NCI-H226 (cell line): ENCODE measurements at regions not wholly inside any gene's neighbourhood (a gene's known extent, or its start where the extent isn't known, plus 50 kb on each side); places are given as distances from the start of the nearest gene placed in this dataset.

Experiments
- DNase-seq: peaks from one replicate; pipeline ENCODE4 v3.0.0-alpha.2; 2015

DNA sequence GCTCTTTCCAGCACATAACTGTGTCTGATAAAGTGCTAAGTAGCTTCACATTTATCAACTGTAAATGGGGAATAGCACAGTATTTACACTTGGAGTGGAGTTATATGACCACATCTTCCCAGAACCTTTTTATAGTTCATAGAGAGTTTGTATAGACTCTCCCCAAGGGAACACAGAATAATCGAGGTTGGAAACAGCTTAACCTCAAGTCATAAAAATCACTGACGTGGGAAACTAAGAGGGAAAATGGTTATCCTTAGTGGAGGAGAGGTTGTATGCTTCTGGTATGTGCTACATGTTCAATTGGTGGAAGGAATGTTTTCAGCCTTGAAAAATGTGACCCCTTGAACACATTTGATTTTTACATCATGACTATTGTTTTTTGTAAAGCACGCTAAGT lies 167.9 kb upstream of the KIAA1217 start:
- no peak for DNase-seq

DNA sequence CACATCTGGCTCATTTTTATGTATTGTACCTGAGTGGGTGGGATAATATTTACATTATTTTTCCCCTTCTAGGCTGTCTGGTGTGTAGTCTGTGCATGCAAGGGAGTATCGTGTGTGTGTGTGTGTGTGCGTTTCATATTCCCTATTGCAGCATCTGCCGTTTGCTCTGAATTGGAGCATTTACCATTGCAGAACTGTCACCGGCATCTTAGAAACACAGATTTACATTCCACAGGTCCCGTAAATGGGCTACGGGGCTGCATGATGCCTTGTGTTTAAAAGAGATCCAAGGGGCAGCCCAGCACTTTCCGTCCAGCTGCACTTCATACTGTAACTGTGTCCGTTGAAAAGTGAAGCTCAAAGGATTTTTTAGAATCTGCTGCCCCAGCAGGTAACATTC lies 167.1 kb upstream of the KIAA1217 start:
- DNase-seq, result no peak

DNA sequence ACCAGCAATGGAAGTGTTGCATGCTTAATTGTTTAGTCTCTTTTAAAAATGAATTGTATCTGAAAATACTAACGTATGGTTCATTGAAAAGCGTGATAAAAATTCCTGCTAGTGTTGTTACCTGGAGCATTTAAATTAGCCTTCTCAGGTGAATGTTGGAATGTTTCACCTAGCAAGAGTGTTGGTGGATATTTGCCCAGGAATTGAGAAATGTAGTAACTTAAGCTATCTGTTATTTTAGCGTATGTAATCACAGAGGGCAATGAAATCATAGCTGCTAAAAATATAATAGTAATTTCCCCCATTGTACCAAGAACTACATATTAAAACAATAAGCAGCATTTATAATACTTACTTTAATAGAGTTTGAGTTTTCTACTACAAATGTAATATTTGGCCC lies 166.1 kb upstream of the KIAA1217 start:
- DNase-seq, result no peak

DNA sequence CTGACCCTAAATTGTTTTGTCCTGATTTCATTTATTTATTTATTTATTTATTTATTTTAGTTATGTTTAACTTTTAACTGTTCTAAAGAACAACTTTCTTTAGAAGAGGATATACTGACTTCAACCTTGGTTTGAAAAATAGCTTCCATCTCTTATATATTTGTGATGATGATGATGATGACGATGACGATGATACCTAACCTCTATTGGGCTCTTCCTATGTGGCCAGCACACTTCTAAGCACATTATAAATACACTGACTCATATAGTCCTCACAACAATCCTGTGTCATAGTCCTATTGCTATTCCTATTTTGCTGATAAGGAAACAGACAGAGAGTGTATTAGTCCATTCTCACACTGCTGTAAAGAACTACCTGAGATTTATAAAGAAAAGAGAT lies 162.9 kb upstream of the KIAA1217 start:
- no peak for DNase-seq

DNA sequence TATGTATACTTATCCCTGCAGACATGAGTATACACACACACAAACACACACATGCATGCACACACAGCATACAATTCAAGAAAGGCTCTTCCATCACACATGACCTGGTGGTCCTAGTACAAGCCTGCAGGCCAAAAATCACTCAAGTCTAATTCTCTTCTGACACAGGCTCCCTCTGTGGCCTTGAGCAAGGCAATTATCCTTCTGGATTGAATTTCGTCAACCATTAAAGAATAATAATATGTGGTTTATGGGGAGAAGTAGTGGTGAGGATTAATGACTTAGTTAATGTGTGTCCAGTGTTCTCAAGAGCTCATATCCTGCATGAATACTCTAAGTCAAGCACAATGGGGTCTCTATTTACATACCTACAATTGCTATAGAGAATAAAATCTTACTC lies 161.8 kb upstream of the KIAA1217 start:
- DNase-seq, result no peak

DNA sequence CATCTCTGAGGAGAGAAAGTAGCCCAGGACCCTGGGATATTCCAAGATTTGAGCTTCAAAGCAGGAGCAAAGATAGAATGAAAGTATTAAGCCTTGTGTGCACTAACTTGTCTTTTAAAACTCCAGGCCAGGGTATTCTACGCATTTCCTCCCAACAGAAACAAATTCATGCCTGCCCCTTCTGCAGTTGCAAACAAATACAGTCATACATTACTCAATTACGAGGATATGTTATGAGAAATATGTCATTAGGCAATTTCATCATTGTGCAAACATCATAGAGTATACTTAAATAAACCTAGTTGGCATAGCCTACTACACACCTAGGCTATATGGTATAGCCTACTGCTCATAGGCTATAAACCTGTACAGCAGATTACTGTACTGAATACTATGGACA lies 154.5 kb upstream of the KIAA1217 start:
- DNase-seq, result no peak

DNA sequence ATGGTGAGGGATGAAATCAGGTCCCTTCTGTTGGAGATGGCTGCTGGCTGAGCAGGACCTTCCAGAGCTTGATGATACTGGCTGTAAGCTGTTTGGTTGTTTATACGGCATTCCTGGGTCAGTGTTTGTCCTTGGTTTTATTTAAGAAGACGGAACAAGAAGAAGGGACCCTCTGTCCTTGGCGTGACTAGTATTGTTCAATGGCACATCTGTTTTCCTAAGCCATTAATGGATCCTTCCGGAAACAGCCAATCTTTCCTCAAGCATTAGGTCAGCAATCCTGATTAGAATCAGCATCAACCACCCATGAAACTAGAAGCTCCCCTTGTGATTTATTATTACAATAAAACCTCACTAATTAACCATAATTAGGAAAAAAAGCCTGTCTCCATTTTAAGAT lies 128.7 kb upstream of the KIAA1217 start:
- no peak for DNase-seq

DNA sequence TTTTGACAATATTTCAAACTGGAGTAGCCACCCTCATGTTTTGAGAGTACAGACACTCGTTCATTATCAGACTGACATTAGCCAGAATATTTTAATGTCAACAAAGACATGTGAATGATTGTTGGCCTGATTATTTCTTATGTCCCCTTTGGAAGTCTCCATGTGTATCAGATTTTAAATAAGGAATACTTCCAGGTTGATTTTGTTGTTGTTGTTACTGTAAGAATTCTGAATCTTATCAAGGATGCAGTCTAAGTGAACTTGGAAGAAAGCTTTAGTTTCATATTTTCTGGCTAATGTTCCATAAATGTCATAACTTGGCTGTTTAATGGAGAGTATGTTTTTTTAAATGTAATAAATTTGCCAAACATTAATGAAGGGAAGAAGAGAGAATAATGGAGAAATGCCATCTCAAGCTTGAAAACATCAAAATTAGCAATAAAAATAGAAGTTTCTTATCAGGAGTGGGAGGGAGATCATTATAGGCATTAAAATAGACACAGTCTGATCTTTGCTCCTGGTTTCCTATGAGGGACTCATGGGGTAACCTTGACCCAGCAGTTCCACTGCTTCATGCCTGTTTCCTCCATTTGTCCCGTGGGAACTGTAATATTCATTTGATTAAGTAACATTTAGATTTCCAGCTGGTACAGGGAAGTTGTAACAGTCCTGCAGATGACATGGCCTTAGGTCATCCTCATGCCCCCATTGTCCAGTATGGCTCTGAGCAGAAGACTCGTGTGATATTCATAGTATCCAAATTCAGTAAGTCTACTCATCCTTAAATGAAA lies 122.4 kb upstream of the KIAA1217 start:
- DNase-seq, result no peak

DNA sequence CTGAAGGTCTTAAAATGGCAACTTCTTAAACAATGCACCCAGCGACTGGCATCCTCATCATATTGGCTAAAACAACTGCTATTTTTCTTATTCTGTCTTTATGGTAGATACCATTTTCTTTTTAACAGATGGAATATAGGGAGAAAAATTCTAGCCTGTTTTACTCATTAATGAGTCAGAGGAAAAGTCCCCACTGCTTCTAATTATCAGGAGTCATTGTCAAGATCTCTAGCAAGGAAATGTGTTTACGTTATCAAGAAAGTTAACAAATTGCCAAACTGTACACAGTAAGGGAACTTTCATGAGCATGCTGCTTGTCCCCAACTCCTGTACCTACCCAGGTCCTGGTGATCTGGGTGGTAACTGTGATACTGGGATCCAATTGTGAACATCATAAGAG lies 117.7 kb upstream of the KIAA1217 start:
- DNase-seq, result no peak

DNA sequence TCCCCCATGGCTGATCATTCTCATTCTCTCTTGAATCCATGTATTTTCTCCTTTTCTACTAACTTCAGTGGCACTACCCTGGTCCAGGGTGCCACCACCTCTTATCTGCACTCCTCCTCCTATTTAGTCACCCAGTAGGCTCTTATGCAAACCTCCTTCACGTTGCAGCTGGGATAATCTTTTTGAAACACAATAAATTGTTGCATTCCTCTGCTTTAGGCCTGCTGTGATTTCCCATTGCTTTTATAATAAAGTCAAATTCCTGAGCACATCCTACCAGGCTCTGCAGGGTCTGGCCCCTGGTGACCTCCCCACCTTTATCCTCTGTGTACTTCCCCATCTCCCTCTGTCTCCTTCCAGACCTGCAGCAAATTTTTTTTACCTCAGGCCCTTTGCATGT lies 112.7 kb upstream of the KIAA1217 start:
- no peak for DNase-seq

DNA sequence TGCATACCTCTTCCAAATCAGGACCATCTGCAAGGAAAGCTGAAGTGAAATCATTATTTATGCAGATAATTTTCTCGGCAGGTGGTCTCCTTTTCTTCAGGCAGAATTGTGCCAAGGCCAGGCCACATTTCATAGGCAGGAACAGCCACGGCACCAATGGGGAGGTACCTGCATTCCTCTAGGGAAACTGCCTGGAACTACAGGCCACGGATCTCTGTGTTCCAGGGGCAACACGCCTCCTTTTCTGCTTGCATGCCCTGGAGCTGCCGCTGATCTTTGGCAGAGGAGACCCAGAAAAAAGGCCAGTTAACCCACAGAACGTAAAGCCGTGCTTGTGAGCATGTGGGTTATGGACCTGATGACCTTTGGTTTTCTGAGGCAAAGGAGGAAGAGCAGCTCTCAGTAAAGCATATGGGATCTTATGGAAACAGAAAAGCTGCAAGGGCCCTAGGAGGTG lies 111.2 kb upstream of the KIAA1217 start:
- no peak for DNase-seq

DNA sequence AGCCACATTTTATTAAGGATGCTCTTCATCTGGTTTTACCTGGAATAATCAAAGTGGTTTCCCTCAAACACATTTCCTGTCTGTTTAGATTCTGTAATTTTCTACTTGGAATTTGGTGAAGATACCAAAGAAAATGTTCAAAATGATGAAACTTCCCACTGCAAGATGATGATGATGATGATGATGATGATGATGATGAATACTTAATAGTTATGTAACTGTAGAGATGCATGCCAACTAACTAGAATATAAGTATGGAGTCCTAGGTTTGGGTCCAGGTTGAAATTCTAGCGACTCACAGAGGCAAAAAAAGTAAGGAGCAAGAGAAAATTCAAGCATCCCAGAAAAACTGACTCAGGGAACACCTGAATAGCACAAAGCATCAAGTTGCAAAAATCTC lies 104.0 kb upstream of the KIAA1217 start:
- no peak for DNase-seq

DNA sequence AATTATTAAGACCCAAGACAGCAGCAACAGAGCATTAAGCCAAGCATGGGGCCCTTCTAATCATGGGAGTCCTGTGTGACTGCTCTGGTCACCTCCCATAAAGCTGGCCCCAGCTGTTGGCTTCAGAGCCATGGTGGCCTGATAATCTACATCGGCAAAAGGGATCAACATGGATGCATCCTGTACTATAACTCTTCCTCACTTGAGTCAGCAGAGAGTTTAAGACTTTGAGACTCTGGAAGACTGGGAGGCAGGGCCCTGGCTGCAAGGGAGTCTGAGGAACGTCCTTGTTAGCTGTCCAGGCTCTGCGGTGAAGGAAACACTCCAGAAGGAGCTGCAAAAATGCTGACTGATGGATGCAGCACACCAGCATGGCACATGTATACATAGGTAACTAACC lies 95.0 kb upstream of the KIAA1217 start:
- DNase-seq, result no peak

DNA sequence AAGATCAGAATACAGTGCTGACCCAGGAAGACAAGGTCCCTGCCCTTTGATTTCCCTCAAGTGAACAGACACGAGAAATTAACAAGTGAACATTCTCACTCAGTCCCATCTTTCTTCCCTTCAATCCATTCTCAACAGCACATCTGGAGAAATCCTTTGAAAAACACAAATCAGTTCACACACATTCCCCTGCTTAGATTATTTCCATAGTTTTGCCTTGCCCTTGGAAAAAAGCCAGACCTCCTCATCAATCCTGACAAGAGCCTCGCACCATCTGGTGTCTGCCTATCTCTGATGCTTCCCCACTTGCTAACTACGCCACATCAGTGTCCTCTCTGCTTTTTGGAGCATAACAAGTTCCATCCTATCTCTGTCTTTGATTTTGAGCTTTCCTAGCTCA lies 94.4 kb upstream of the KIAA1217 start:
- no peak for DNase-seq

DNA sequence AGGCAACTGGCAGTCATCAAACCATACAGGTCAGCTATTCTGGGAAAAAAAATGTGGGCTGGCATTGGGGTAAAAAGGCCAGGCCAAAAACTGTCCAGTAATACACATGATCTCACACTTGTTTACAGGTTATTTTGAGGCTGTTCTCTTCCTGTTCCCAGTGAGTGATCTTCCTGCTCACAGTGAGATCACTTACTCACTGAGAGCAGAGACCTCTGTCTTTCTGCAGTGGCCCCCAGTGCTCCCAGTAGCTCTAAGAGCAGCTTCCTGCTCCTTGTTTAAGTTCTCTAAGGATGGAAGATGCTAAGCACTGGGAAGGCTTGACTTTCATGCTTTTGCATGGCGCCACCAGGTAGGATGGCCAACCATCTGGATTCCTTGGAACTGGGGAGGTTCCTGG lies 93.5 kb upstream of the KIAA1217 start:
- no peak for DNase-seq

DNA sequence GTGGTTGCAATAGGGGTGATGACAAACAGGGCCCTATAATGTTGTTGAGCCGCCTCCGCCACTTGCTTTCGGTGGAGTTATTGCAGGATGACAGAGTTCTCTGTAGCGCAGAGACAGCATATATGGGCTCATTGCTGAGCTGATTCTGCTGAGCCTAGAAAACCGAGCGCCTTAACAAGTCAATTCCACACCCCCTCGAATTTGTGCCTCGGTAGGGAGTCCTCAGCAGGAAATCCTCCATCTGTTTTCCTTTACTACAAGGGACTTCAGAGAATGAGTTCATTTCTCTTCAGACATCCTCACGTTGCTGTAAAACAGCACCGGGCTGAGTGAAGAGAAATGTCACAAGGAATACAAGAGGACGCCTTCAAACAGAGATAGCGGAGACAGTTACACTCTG lies 90.7 kb upstream of the KIAA1217 start:
- no peak for DNase-seq

DNA sequence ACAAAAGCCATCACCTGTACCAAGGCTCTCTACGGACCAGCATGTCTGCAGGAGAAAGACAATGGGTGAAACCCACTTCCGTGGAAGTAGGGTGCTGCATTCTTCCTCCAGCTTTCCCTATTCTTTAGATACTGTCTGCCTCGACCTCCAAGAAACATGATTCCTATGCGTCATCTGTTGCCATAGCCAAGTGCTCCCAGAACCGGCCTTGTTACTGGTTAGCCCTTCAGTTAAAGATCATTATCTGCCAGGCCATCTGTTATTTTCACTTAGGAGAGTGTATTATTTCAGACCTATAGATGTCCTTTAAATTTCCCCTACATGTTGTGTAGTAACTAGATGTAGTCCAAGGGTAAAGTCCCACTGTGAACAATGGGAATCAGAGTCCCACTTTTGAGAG lies 89.0 kb upstream of the KIAA1217 start:
- DNase-seq, result no peak

DNA sequence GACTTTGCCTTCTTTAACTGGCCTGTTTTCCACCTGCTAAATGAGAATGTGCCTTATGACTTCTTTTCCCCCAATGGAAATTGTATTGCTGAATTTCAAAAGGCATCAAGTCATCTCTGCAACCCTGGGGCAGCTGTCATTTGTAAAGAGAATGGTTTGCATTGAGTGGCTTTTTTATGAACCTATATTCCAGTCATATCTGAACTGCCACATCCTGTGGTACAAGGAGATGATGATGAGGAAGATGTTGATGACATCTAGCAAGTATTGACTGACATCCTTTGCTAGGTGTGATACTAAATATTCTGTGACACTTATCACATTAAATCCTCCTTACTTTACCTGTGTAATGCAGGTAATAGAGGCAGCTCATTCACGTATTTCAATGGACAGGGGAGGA lies 88.3 kb upstream of the KIAA1217 start:
- DNase-seq, result no peak

DNA sequence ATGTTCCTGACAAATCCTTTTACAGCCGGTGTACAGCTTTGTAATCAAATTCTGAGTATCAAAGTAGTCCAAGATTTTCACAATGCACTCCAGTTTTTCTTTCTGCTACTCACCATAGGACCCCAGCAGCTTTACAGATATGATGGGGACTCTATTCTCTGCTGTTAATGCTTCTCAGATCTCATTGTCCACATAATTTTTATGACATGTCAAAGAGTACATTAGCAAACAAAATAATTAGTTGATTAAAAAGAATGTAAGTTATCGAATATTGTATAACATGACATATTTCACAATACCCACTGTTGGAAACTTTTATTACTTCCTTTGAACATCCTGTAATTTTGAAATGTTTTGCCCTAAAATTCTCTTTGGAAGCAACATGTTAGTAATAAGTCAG lies 81.4 kb upstream of the KIAA1217 start:
- DNase-seq, result no peak

DNA sequence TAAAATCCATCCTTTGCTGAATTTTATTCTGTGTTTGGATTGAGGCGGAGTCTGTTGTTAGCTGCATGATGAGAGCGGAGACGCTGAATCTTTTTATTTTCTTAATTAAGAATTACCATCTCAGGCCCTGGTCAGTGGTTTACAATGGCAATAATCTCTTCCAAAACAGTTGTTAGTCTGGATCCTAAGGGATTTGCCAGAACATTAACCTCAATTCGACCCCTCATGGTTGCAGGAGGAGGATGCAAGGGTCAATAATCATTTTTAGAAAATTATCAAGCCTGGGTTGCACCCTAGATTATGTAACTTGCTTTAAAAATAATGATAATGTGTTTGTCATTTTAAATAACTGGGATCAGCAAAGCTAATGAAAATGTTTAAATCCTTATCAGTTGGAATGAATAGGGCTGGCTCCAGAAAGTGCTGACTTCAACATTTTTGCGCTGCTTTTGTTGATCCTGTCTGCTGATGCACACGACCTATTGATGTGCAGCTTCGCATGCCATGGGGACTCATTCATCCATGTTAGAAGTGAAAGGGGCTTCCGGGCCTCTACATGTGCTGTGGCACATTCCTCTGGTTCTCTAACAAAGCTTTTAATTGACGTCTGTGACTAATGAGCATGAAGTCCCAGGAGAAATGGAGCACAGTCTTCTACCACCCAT lies 80.7 kb upstream of the KIAA1217 start:
- no peak for DNase-seq

DNA sequence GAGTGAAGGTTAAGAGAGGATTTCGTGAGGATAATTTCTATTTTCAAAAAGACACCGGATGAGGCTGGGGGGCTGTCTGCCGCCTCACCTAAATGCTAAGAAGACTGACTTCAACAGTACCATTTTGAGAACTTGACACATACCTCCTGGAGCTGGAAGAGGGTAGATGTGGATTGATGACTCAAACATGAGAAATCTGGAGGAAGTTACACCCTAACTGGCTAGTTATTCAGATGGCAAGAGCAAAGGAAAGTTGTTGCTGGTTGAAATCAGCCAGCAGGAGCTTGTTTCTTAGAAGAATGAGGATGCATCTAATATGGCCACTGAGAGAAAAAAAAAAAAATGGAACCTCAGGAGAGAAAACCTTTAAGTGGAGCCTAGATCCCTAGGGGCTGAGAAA lies 76.2 kb upstream of the KIAA1217 start:
- peak; percentile 17 for DNase-seq

DNA sequence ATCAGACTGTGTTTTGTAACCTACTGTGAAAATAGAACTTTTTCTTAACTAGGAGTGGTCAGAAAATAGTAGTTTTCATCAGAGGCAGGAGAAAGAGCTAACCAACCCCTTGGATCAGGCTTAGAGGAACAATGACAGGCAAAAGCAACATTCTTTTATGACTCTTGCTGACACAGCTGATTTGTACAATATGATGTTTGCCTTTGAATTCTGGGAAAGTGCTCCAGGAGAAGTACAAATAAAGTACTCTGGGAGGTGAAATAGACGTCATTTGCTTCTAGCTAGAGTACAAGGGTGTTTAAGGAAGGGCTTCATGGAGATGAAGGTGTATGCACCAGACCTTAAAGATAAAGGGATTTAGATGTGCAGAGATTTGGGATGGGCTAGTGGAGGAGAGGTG lies 75.1 kb upstream of the KIAA1217 start:
- DNase-seq, result no peak

DNA sequence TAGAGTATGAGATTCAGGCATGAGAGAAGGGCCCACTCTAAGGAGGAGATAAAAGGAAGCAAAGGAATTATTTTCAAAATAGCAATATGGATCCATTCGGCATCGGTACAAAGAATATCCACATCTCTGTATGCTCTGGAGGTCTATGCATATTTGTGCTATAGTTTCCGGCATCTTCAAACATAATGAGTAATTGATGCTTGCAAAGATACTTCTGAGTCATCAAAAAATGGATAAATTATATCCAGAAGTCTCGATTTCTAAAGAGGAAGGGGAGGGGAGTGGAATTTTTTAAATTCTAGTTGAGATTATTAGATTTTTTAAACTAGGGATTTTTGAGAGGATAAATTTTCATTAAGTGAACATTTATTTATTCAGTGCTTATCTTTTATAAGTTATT lies 72.9 kb upstream of the KIAA1217 start:
- no peak for DNase-seq

DNA sequence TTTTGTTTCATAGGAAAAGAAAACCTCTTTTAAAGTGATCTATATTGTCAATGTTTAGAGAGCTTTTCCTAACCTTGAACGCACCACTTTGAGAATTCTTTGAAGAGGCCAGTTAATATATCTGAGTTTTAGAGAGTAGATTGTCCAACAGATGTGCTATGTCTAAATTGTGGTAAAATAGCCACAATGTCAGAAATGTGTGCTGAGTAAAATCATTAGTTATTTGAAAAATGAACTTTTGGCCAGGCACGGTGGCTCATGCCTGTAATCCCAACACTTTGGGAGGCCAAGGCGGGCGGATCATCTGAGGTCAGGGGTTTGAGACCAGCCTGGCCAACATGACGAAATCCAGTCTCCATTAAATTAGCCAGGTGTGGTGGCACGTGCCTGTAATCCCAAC lies 61.6 kb upstream of the KIAA1217 start:
- no peak for DNase-seq

DNA sequence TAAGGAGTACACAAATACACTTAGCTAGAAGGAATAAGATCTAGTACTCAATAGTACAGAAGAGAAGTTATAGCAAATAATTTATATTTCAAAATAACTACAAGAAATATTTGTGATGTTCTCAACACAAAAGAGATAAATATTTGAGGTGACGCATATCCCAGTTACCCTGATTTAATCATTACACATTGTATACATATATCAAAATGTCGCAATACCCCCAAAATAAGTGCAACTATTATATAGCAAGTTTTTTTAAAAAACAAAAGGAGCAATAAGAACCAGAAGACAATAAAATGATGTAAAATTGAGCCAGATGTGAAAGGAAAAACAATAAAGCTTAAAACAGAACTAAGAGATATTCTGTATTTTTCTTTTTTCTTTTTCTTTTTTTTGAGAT lies 59.3 kb upstream of the KIAA1217 start:
- no peak for DNase-seq
